Neural progenitor cell (in vitro differentiated cells): ENCODE measurements at regions not wholly inside any gene's neighbourhood (a gene's known extent, or its start where the extent isn't known, plus 50 kb on each side); places are given as distances from the start of the nearest gene placed in this dataset.

ENCODE experiments used
- CTCF ChIP-seq: fragments of 200-600 bp; sonication (generic); IDR thresholded peaks from 2 replicates; pipeline ENCODE4 v1.5.1; 2017; ENCODE audit warnings: antibody characterized with exemption, mild to moderate bottlenecking
- EZH2phosphoT487 ChIP-seq: fragments of 200-600 bp; sonication (generic); IDR thresholded peaks from 2 replicates; pipeline ENCODE4 v1.6.1; 2017; ENCODE audit warnings: antibody characterized with exemption

DNA sequence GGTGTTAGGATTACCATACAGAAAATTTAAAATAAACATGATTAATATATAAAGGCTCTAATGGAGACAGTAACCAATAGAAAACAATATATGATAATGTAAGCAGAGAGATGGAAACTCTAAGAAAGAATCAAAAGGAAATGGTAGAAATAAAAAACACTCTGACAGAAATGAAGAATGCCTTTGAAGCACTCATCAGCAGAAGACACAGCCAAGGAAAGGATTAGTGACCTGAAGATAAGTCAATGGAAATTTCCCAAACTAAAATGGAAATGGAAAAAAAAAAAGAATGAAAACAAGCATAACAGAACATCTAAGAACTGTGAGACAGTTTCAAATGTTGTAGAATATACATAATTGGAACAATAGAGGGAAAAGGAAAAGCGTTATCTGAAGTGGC is 302.6 kb downstream of the DRD1 start:
- no peak for TF ChIP-seq CTCF
- TF ChIP-seq EZH2phosphoT487: no peak
